Suprapubic skin (tissue), 3 donors: ENCODE measurements at regions not wholly inside any gene's neighbourhood (a gene's known extent, or its start where the extent isn't known, plus 50 kb on each side); places are given as distances from the start of the nearest gene placed in this dataset.

Source experiments
- CTCF ChIP-seq, 2 donors: fragments of 200-600 bp in 1 of 2; fragments of 450-650 bp in 1 of 2; sonication (generic) in 1 of 2; IDR thresholded peaks; one replicate each; pipeline ENCODE4 v1.5.1; 2016 to 2019; ENCODE audit warnings: antibody characterized with exemption in 2 of 2, mild to moderate bottlenecking in 1 of 2, moderate library complexity in 1 of 2
- POLR2A ChIP-seq, 2 donors: fragments of 450-650 bp; IDR thresholded peaks; one replicate each; pipeline ENCODE4 v1.6.1; 2017; ENCODE audit warnings: antibody characterized with exemption in 2 of 2, mild to moderate bottlenecking in 2 of 2, moderate library complexity in 2 of 2

GRCh38 chr18:68267583-68267982 lies 447.3 kb downstream of the TMX3 start:
- TF ChIP-seq POLR2A (IDR thresholded peaks at IDR 0.05) (no peak), CTCF (IDR thresholded peaks at IDR 0.05) (no peak)
